ENCODE measurements at regions not wholly inside any gene's neighbourhood (a gene's known extent, or its start where the extent isn't known, plus 50 kb on each side); places are given as distances from the start of the nearest gene placed in this dataset.

GRCh38 chr18:45208164-45208563, 407.1 kb upstream of the SLC14A2 start:
- H3K4me2 ChIP-seq (replicated peaks; ENCODE audit: extremely low read depth, low read length, poor library complexity, severe bottlenecking) = no peak overlapping the region
- no peak overlapping the region for H3K27ac ChIP-seq (ENCODE audit: low read depth in 1 of 2, low read length in 2 of 2)
- no peak overlapping the region for H3K4me3 Mint-ChIP-seq
- H3K27me3 Mint-ChIP-seq (ENCODE audit: low read depth in 3 of 3) = peaks cover 0 to 2% (median 2%) of the 10 kb centered on the region in 3 donors
- no peak overlapping the region for H2AFZ ChIP-seq (ENCODE audit: insufficient read depth, low read depth, low read length, poor library complexity, severe bottlenecking)
- H4K20me1 ChIP-seq (ENCODE audit: insufficient read depth, low read length) = no peaks in the 10 kb centered on the region
- H3K27ac Mint-ChIP-seq = no peak overlapping the region
- H3K36me3 ChIP-seq (replicated peaks in 1 of 2; ENCODE audit: control insufficient read depth in 1 of 2, insufficient read depth in 2 of 2, low read length in 2 of 2) = no peaks in the 10 kb centered on the region
- H3K27me3 ChIP-seq (ENCODE audit: control insufficient read depth in 2 of 2, insufficient read depth in 2 of 2, low read length in 2 of 2) = no peaks in the 10 kb centered on the region
- no peaks in the 10 kb centered on the region for H3K9me3 ChIP-seq (replicated peaks in 1 of 2; ENCODE audit: control insufficient read depth in 1 of 2, insufficient read depth in 1 of 2, low read length in 2 of 2)
- intact Hi-C loops (cut with micrococcal nuclease) = loop anchor here in 1 of 2 donors (10.0 kb wide), 1 partner anchor 303 kb away; no protein-coding TSS in a partner anchor
- TF ChIP-seq CTCF (IDR thresholded peaks at IDR 0.05) = no peak
- H3K4me3 ChIP-seq (replicated peaks in 1 of 3; ENCODE audit: low read depth in 2 of 3, low read length in 3 of 3) = no peak overlapping the region
- DNase-seq = no peak
- no peak overlapping the region for H3K9ac ChIP-seq (ENCODE audit: insufficient read depth, low read length, poor library complexity, severe bottlenecking)
- peaks cover 11% of the 10 kb centered on the region for H3K4me1 Mint-ChIP-seq
- H3K4me1 ChIP-seq (ENCODE audit: control insufficient read depth in 1 of 2, insufficient read depth in 2 of 2, low read length in 2 of 2) = peaks cover 0 to 3% of the 10 kb centered on the region in 2 donors
- no peaks in the 10 kb centered on the region for H3K79me2 ChIP-seq (ENCODE audit: insufficient read depth, low read length)
- 32% methylated on average over 5 of the region's 7 CpGs for WGBS (ENCODE audit: insufficient coverage)
- H3K36me3 Mint-ChIP-seq = no peaks in the 10 kb centered on the region
- peaks cover 0 to 2% (median 0%) of the 10 kb centered on the region in 7 donors for H3K9me3 Mint-ChIP-seq

GRCh38 chr18:45212181-45213039, 402.9 kb upstream of the SLC14A2 start:
- Mint-ChIP-seq H3K36me3 (no peaks in the 10 kb centered on the region), H3K27me3 (ENCODE audit: low read depth in 3 of 3) (peaks cover 0 to 2% (median 2%) of the 10 kb centered on the region in 3 donors), H3K9me3 (no peaks in the 10 kb centered on the region), H3K4me3 (no peak overlapping the region), H3K27ac (no peak overlapping the region), H3K4me1 (peaks cover 9% of the 10 kb centered on the region)
- no peaks in the 10 kb centered on the region for H3K27me3 ChIP-seq (ENCODE audit: control insufficient read depth in 2 of 2, insufficient read depth in 2 of 2, low read length in 2 of 2)
- no peaks in the 10 kb centered on the region for H3K9me3 ChIP-seq (replicated peaks in 1 of 2; ENCODE audit: control insufficient read depth in 1 of 2, insufficient read depth in 1 of 2, low read length in 2 of 2)
- H3K9ac ChIP-seq (ENCODE audit: insufficient read depth, low read length, poor library complexity, severe bottlenecking) = no peak overlapping the region
- no peak overlapping the region for H3K4me3 ChIP-seq (replicated peaks in 1 of 3; ENCODE audit: low read depth in 2 of 3, low read length in 3 of 3)
- no peaks in the 10 kb centered on the region for H3K79me2 ChIP-seq (ENCODE audit: insufficient read depth, low read length)
- TF ChIP-seq CTCF (IDR thresholded peaks at IDR 0.05) = peak; percentile 99
- peaks cover 0 to 3% of the 10 kb centered on the region in 2 donors for H3K4me1 ChIP-seq (ENCODE audit: control insufficient read depth in 1 of 2, insufficient read depth in 2 of 2, low read length in 2 of 2)
- no peak overlapping the region for H3K4me2 ChIP-seq (replicated peaks; ENCODE audit: extremely low read depth, low read length, poor library complexity, severe bottlenecking)
- intact Hi-C loops (cut with micrococcal nuclease) = no loop called here
- no peak overlapping the region for H2AFZ ChIP-seq (ENCODE audit: insufficient read depth, low read depth, low read length, poor library complexity, severe bottlenecking)
- WGBS (ENCODE audit: insufficient coverage) = 31% methylated on average over 6 of the region's 13 CpGs
- no peaks in the 10 kb centered on the region for H3K36me3 ChIP-seq (replicated peaks in 1 of 2; ENCODE audit: control insufficient read depth in 1 of 2, insufficient read depth in 2 of 2, low read length in 2 of 2)
- no peak overlapping the region for H3K27ac ChIP-seq (ENCODE audit: low read depth in 1 of 2, low read length in 2 of 2)
- H4K20me1 ChIP-seq (ENCODE audit: insufficient read depth, low read length) = no peaks in the 10 kb centered on the region
- peak; percentile 76 to 83 (median 80) for DNase-seq
